Activated CD8-positive, alpha-beta T cell treated with anti-CD3 and anti-CD28 coated beads, Interleukin-2, amount 10 ng/mL, durations not matched to agents 7 days and 5 days (primary cell): ENCODE measurements at regions not wholly inside any gene's neighbourhood (a gene's known extent, or its start where the extent isn't known, plus 50 kb on each side); places are given as distances from the start of the nearest gene placed in this dataset.
"Not testable (repeated sequence)": the region's sequence is repeated elsewhere in the genome, so short reads cannot be mapped to it uniquely, and the experiment has no call there.

Source experiments
- ATAC-seq: fragments of 150-1000 bp; cut with Tn5 transposase; one replicate; pipeline ENCODE4 v1.10.0; 2021; ENCODE audit warnings: moderate library complexity
- CTCF ChIA-PET: fragments of 350-600 bp; sonication (Branson Sonifier 250); formaldehyde crosslinking; loops from one replicate; lab custom pipeline; 2021; ENCODE audit warnings: antibody characterized with exemption; lab: Charles Lee
- POLR2A ChIA-PET: fragments of 350-600 bp; sonication (Branson Sonifier 250); formaldehyde crosslinking; loops from one replicate; lab custom pipeline; 2021; ENCODE audit warnings: antibody characterized with exemption; lab: Charles Lee
- DNase-seq: peaks from one replicate; pipeline ENCODE4 v3.0.0-alpha.2; 2020
- H3K27ac Mint-ChIP-seq: one replicate; pipeline ENCODE4 v1.8.0; 2021; ENCODE audit warnings: mild to moderate bottlenecking, mixed read lengths
- H3K27me3 Mint-ChIP-seq: one replicate; pipeline ENCODE4 v1.8.0; 2021; ENCODE audit warnings: low read depth, mixed read lengths
- H3K36me3 Mint-ChIP-seq: one replicate; pipeline ENCODE4 v1.8.0; 2021; ENCODE audit warnings: low read depth, mixed read lengths
- H3K4me1 Mint-ChIP-seq: one replicate; pipeline ENCODE4 v1.8.0; 2021; ENCODE audit warnings: low read depth, mixed read lengths
- H3K4me3 Mint-ChIP-seq: one replicate; pipeline ENCODE4 v1.8.0; 2021; ENCODE audit warnings: mild to moderate bottlenecking, mixed read lengths
- H3K9me3 Mint-ChIP-seq: one replicate; pipeline ENCODE4 v1.8.0; 2022; ENCODE audit warnings: mixed read lengths; ENCODE audit not compliant: insufficient read depth

GRCh38 chr11:91295591-91295990, 929.0 kb upstream of the FAT3 start:
- Mint-ChIP-seq H3K36me3 (no peaks in the 10 kb centered on the region), H3K9me3 (no peaks in the 10 kb centered on the region), H3K27ac (no peak overlapping the region), H3K4me3 (no peak overlapping the region), H3K27me3 (no peaks in the 10 kb centered on the region), H3K4me1 (no peaks in the 10 kb centered on the region)
- ChIA-PET CTCF (no interaction called here), POLR2A (no interaction called here)
- ATAC-seq (no peak), DNase-seq (no peak)

DNA sequence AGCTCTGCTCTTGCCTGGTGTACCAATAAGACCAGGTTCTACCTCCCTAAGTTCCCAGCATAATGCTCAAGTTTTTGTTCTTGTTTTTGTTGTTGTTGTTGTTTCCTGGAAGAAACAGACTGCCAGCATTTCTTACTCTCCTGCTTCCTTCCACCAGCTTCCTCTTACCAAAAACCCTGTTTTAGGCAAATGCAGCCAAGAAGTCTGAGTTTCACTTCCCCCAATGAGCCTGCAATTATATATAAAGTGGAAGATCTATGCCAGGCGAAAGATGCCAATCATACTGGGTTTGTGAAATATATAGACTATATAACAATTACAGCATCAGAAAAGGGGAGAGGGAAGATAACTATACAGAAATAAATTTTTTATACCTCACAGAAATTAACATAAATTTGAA, 931.5 kb upstream of the FAT3 start:
- ChIA-PET CTCF (no interaction called here), POLR2A (no interaction called here)
- Mint-ChIP-seq H3K9me3 (no peaks in the 10 kb centered on the region), H3K4me3 (no peak overlapping the region), H3K27me3 (no peaks in the 10 kb centered on the region), H3K27ac (no peak overlapping the region), H3K36me3 (no peaks in the 10 kb centered on the region), H3K4me1 (no peaks in the 10 kb centered on the region)
- ATAC-seq (no peak), DNase-seq (no peak)

DNA sequence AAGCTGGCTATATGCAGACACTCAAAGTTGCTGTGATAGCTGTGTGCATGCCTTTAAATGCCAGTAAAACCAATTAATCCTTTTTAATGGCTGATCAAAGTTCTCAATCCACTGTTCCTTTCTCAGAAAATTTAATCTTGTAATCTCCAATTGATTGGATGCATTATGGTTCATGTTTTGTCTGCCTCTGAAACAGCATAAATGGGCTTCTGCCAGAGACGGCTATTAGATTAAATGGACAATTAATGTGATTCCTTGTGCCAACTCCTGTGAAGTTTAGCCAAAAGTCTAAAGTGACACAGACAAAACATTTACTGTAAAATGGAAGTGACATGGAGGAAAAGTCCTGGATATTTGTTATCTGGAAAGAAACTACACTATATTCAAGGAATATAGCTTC, 952.5 kb upstream of the FAT3 start:
- H3K9me3 Mint-ChIP-seq = peaks cover 9% of the 10 kb centered on the region

GRCh38 chr11:91268512-91269295, 955.9 kb upstream of the FAT3 start:
- H3K27ac Mint-ChIP-seq, CTCF ChIA-PET, ATAC-seq, H3K4me1 Mint-ChIP-seq, DNase-seq, H3K36me3 Mint-ChIP-seq, H3K4me3 Mint-ChIP-seq, H3K27me3 Mint-ChIP-seq, POLR2A ChIA-PET: not testable (repeated sequence)
- H3K9me3 Mint-ChIP-seq = peaks cover 13% of the 10 kb centered on the region

More for the DNA sequence above, 952.5 kb upstream of the FAT3 start:
- Mint-ChIP-seq H3K36me3 (no peaks in the 10 kb centered on the region), H3K4me1 (no peaks in the 10 kb centered on the region), H3K27me3 (no peaks in the 10 kb centered on the region), H3K27ac (no peak overlapping the region), H3K4me3 (no peak overlapping the region)
- CTCF ChIA-PET = no interaction called here
- DNase-seq (no peak), ATAC-seq (no peak)
- POLR2A ChIA-PET = no interaction called here

DNA sequence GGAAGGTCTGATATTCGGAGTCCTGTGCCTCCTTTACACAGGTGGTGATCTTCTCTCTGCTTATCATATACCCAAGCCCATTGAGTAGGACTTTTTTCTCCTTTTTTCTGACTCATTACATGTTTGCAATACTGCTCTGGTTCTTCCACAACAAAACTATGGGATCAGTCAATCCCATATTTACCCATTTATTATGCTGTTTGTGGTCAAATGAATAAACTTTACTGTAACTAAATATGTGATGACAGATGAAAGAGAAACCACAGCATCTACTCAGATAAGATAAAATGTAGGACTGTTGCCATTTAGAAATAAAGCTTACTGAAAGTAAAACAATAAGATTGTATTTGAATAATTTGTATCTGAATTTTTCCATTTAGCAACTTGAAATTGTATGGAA, 958.7 kb upstream of the FAT3 start:
- ChIA-PET CTCF (no interaction called here), POLR2A (no interaction called here)
- Mint-ChIP-seq H3K27ac (no peak overlapping the region), H3K27me3 (no peaks in the 10 kb centered on the region), H3K4me3 (no peak overlapping the region), H3K36me3 (no peaks in the 10 kb centered on the region), H3K4me1 (no peaks in the 10 kb centered on the region), H3K9me3 (peaks cover 6% of the 10 kb centered on the region)
- ATAC-seq = no peak
- DNase-seq = no peak

DNA sequence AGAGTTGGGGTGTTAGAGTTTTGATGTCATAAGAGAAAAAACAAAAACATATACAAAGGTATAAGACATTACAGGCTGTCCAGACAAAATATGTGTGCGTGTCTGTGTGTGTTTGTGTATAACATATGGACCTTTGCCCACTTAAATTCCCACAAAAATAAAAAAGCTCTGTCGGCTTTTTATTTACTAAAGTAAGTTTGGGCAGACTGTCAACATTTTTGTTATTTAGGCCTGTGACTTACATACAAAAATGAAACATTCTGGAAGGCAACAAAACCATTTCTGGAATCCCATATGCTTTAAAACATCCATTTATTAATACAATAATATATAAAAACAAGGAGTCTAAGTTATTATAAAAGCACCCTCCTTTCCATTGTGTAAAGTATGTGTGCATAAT, 960.1 kb upstream of the FAT3 start:
- POLR2A ChIA-PET = no interaction called here
- H3K36me3 Mint-ChIP-seq = no peaks in the 10 kb centered on the region
- CTCF ChIA-PET = no interaction called here
- H3K27ac Mint-ChIP-seq = no peak overlapping the region
- ATAC-seq (no peak), DNase-seq (no peak)
- H3K27me3 Mint-ChIP-seq = no peaks in the 10 kb centered on the region
- H3K4me1 Mint-ChIP-seq = no peaks in the 10 kb centered on the region
- H3K4me3 Mint-ChIP-seq = no peak overlapping the region
- H3K9me3 Mint-ChIP-seq = peaks cover 3% of the 10 kb centered on the region

DNA sequence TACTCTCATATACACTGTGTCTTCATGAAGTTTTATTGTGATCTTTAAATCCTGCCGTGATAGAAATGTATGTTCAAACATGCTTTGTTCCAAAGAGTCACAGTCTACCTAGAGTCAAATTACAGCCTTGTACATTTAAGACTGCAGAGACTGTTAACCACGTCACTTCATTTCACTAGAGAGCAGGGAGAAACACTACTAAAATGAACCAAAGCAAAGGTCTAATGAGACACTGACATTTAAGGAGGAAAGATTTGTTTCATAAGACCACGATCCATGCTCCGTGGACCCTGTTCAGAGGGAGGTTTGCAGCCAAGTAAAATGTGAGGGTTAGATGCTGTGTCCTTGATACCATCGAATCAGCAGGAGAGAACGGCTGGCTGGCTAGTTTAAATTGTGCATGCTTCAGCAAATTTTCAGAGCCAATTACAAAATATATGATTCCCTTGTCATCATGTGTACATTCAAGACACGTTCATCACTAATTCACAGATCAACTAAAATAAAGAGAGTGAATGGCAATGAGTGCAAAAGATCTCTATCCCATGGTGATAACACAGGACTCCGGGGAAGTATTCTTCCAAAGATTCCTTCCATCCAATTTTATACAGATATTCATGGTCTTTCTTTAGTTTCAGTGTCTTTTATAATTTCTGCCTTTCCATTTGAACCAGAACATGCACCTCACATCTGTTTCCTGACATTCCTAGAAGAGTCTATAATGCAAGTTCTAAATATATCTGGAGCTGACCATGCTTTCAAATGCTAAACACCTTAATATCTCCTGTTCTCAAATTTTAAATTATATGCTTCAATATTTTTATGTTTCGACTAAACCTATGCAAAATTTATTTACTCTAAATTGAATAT, 960.9 kb upstream of the FAT3 start:
- ChIA-PET CTCF (no interaction called here), POLR2A (no interaction called here)
- H3K4me3 Mint-ChIP-seq = no peak overlapping the region
- DNase-seq = no peak
- no peak overlapping the region for H3K27ac Mint-ChIP-seq
- no peaks in the 10 kb centered on the region for H3K27me3 Mint-ChIP-seq
- no peak for ATAC-seq
- H3K36me3 Mint-ChIP-seq = no peaks in the 10 kb centered on the region
- H3K4me1 Mint-ChIP-seq = no peaks in the 10 kb centered on the region
- peaks cover 3% of the 10 kb centered on the region for H3K9me3 Mint-ChIP-seq

DNA sequence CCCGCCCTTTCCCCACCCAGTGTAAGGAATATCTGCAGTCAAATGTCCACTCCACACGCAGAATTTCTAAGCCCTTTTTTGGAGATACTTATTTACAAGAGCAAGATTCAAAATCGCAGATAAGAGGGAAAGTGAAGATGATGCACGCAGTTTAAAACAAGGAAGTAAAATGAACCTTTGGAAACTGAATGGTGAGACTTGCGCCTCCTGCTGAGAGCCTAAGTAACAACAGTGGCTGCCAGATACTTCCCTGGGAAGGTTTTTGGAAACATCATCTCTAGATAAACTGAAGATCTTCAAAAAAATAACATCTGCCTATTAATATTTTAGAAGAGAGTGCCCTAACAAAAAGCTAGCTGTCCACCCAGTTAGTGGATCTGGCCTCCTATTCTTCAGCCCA, 963.1 kb upstream of the FAT3 start:
- ChIA-PET POLR2A (no interaction called here), CTCF (no interaction called here)
- Mint-ChIP-seq H3K27ac (no peak overlapping the region), H3K4me3 (no peak overlapping the region), H3K36me3 (no peaks in the 10 kb centered on the region), H3K9me3 (peaks cover 3% of the 10 kb centered on the region), H3K27me3 (no peaks in the 10 kb centered on the region), H3K4me1 (no peaks in the 10 kb centered on the region)
- DNase-seq (no peak), ATAC-seq (no peak)

- H3K27me3 Mint-ChIP-seq = no peaks in the 10 kb centered on the region
- no peak overlapping the region for H3K27ac Mint-ChIP-seq
- ChIA-PET POLR2A (no interaction called here), CTCF (no interaction called here)
- no peaks in the 10 kb centered on the region for H3K36me3 Mint-ChIP-seq
- DNase-seq (no peak), ATAC-seq (no peak)
- no peaks in the 10 kb centered on the region for H3K4me1 Mint-ChIP-seq
- no peak overlapping the region for H3K4me3 Mint-ChIP-seq
- H3K9me3 Mint-ChIP-seq = no peaks in the 10 kb centered on the region
Observed at GRCh38 chr11:91258876-91259275, 965.7 kb upstream of the FAT3 start.

GRCh38 chr11:91257667-91258066, 967.0 kb upstream of the FAT3 start:
- POLR2A ChIA-PET = no interaction called here

GRCh38 chr11:91248199-91248807, 976.3 kb upstream of the FAT3 start:
- Mint-ChIP-seq H3K9me3 (no peaks in the 10 kb centered on the region), H3K27ac (no peak overlapping the region), H3K4me3 (no peak overlapping the region), H3K27me3 (no peaks in the 10 kb centered on the region), H3K4me1 (no peaks in the 10 kb centered on the region), H3K36me3 (no peaks in the 10 kb centered on the region)
- ChIA-PET POLR2A (no interaction called here), CTCF (interaction anchor here (1.0 kb wide), 1 partner anchor 12 kb away, joined by 4 read pairs; no protein-coding TSS in a partner anchor)
- no peak for ATAC-seq
- peak; percentile 22 for DNase-seq

More at GRCh38 chr11:91257667-91258066, 967.0 kb upstream of the FAT3 start:
- H3K4me1 Mint-ChIP-seq = no peaks in the 10 kb centered on the region
- H3K4me3 Mint-ChIP-seq = no peak overlapping the region
- no peak overlapping the region for H3K27ac Mint-ChIP-seq
- CTCF ChIA-PET = no interaction called here
- ATAC-seq (no peak), DNase-seq (no peak)
- H3K36me3 Mint-ChIP-seq = no peaks in the 10 kb centered on the region
- no peaks in the 10 kb centered on the region for H3K9me3 Mint-ChIP-seq
- no peaks in the 10 kb centered on the region for H3K27me3 Mint-ChIP-seq
